ENCODE measurements at regions not wholly inside any gene's neighbourhood (a gene's known extent, or its start where the extent isn't known, plus 50 kb on each side); places are given as distances from the start of the nearest gene placed in this dataset.

DNA sequence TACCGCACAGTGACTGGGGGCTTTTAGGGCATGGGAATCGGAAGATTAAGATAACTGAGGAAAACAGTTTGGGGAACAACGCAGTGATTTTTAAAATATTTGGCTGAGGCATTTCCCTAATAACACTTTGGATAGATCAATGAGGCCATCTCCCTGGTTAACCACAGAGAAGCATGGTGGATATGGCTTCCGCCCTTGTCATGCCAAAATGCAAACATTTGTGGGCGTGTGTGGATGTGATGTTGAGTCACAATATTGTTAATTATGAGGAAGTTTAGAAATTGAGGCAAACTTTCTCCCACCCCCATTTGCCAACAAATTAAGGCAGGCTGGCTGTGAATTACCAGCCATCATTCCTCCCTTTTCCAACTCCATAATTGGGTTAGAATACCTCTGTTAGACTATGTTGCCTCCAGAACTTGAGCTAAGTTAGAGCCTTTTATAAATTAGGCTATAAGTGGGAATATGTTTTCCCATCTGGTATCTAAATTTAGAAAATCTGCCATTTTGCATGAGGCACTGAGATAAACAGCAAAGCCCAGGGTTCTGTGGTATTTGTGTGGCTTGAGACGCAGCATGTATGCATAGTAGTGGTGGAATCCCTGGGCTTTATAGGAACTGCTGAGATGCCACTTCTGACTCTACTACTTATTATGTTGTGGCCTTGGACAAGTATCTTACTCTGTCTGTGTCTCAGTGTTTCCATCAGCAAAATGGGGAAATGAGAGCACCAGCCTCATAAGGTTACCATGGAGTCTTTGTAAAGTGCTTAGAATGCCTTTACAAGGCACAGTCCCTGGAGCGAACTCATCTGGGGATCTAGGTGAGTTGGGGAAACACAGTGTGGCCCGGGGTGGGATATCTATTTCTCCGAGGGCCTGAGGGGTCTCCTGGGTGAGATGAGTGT lies 154.6 kb downstream of the C1orf94 start:
- H3K27ac ChIP-seq (ENCODE audit: low read depth, low read length) = no peak overlapping the region
- H3K4me3 ChIP-seq (ENCODE audit: low read length) = no peak overlapping the region
- no peaks in the 10 kb centered on the region for H3K36me3 ChIP-seq (ENCODE audit: control insufficient read depth, insufficient read depth, low read length)
- H3K27me3 ChIP-seq (ENCODE audit: control insufficient read depth, insufficient read depth, low read length) = no peaks in the 10 kb centered on the region
- no peak overlapping the region for H3K9ac ChIP-seq (ENCODE audit: low read length)
- no peaks in the 10 kb centered on the region for H3K4me1 ChIP-seq (ENCODE audit: control insufficient read depth, insufficient read depth, low read length)

GRCh38 chr1:34332996-34333395 lies 156.3 kb downstream of the C1orf94 start:
- Histone ChIP-seq H3K27ac (ENCODE audit: low read depth, low read length) (no peak overlapping the region), H3K36me3 (ENCODE audit: control insufficient read depth, insufficient read depth, low read length) (no peaks in the 10 kb centered on the region), H3K27me3 (ENCODE audit: control insufficient read depth, insufficient read depth, low read length) (no peaks in the 10 kb centered on the region), H3K4me3 (ENCODE audit: low read length) (no peak overlapping the region), H3K9ac (ENCODE audit: low read length) (no peak overlapping the region), H3K4me1 (ENCODE audit: control insufficient read depth, insufficient read depth, low read length) (no peaks in the 10 kb centered on the region)

- no peaks in the 10 kb centered on the region for H3K36me3 ChIP-seq (ENCODE audit: control insufficient read depth, insufficient read depth, low read length)
- H3K27ac ChIP-seq (ENCODE audit: low read depth, low read length) = no peak overlapping the region
- H3K4me3 ChIP-seq (ENCODE audit: low read length) = no peak overlapping the region
- H3K4me1 ChIP-seq (ENCODE audit: control insufficient read depth, insufficient read depth, low read length) = no peaks in the 10 kb centered on the region
- no peaks in the 10 kb centered on the region for H3K27me3 ChIP-seq (ENCODE audit: control insufficient read depth, insufficient read depth, low read length)
- H3K9ac ChIP-seq (ENCODE audit: low read length) = no peak overlapping the region
Observed at GRCh38 chr1:34338871-34339270, 162.2 kb downstream of the C1orf94 start.

GRCh38 chr1:34341896-34342295 lies 165.2 kb downstream of the C1orf94 start:
- Histone ChIP-seq H3K27me3 (ENCODE audit: control insufficient read depth, insufficient read depth, low read length) (no peaks in the 10 kb centered on the region), H3K4me3 (ENCODE audit: low read length) (no peak overlapping the region), H3K4me1 (ENCODE audit: control insufficient read depth, insufficient read depth, low read length) (no peaks in the 10 kb centered on the region), H3K27ac (ENCODE audit: low read depth, low read length) (no peak overlapping the region), H3K9ac (ENCODE audit: low read length) (no peak overlapping the region), H3K36me3 (ENCODE audit: control insufficient read depth, insufficient read depth, low read length) (no peaks in the 10 kb centered on the region)

- H3K27ac ChIP-seq (ENCODE audit: low read depth, low read length) = no peak overlapping the region
- no peaks in the 10 kb centered on the region for H3K4me1 ChIP-seq (ENCODE audit: control insufficient read depth, insufficient read depth, low read length)
- H3K36me3 ChIP-seq (ENCODE audit: control insufficient read depth, insufficient read depth, low read length) = no peaks in the 10 kb centered on the region
- H3K27me3 ChIP-seq (ENCODE audit: control insufficient read depth, insufficient read depth, low read length) = no peaks in the 10 kb centered on the region
- H3K9ac ChIP-seq (ENCODE audit: low read length) = no peak overlapping the region
- H3K4me3 ChIP-seq (ENCODE audit: low read length) = no peak overlapping the region
Observed at GRCh38 chr1:34342334-34342733, 165.6 kb downstream of the C1orf94 start.

GRCh38 chr1:34346128-34346527 lies 169.4 kb downstream of the C1orf94 start:
- H3K36me3 ChIP-seq (ENCODE audit: control insufficient read depth, insufficient read depth, low read length) = no peaks in the 10 kb centered on the region
- no peak overlapping the region for H3K27ac ChIP-seq (ENCODE audit: low read depth, low read length)
- H3K9ac ChIP-seq (ENCODE audit: low read length) = no peak overlapping the region
- no peaks in the 10 kb centered on the region for H3K27me3 ChIP-seq (ENCODE audit: control insufficient read depth, insufficient read depth, low read length)
- no peak overlapping the region for H3K4me3 ChIP-seq (ENCODE audit: low read length)
- H3K4me1 ChIP-seq (ENCODE audit: control insufficient read depth, insufficient read depth, low read length) = no peaks in the 10 kb centered on the region

GRCh38 chr1:34353409-34353808 lies 176.7 kb downstream of the C1orf94 start:
- no peak overlapping the region for H3K9ac ChIP-seq (ENCODE audit: low read length)
- H3K4me1 ChIP-seq (ENCODE audit: control insufficient read depth, insufficient read depth, low read length) = no peaks in the 10 kb centered on the region
- H3K36me3 ChIP-seq (ENCODE audit: control insufficient read depth, insufficient read depth, low read length) = no peaks in the 10 kb centered on the region
- H3K27me3 ChIP-seq (ENCODE audit: control insufficient read depth, insufficient read depth, low read length) = no peaks in the 10 kb centered on the region
- H3K27ac ChIP-seq (ENCODE audit: low read depth, low read length) = no peak overlapping the region
- no peak overlapping the region for H3K4me3 ChIP-seq (ENCODE audit: low read length)

DNA sequence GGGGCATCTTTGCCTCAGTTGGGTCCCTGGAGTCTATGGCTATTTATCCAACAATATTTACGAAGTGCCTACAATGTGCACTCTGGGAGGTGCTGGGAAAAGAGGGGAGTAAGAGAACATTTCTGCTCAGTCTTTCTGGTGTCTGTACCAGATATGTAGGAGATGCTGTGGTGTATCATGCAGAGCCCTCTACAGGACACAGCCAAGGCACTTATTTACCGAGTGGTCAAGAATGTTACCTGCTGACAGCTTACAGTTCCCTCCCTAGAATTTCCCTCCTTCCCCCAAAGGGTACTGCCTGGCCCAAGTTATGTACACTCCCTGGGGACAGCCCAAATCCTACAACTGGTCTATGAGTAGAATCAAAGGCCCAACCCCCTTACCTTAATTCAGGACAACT lies 177.7 kb downstream of the C1orf94 start:
- no peaks in the 10 kb centered on the region for H3K36me3 ChIP-seq (ENCODE audit: control insufficient read depth, insufficient read depth, low read length)
- no peak overlapping the region for H3K9ac ChIP-seq (ENCODE audit: low read length)
- no peak overlapping the region for H3K27ac ChIP-seq (ENCODE audit: low read depth, low read length)
- H3K27me3 ChIP-seq (ENCODE audit: control insufficient read depth, insufficient read depth, low read length) = no peaks in the 10 kb centered on the region
- H3K4me1 ChIP-seq (ENCODE audit: control insufficient read depth, insufficient read depth, low read length) = no peaks in the 10 kb centered on the region
- H3K4me3 ChIP-seq (ENCODE audit: low read length) = no peak overlapping the region

GRCh38 chr1:34356853-34357252 lies 180.1 kb downstream of the C1orf94 start:
- no peaks in the 10 kb centered on the region for H3K36me3 ChIP-seq (ENCODE audit: control insufficient read depth, insufficient read depth, low read length)
- H3K27ac ChIP-seq (ENCODE audit: low read depth, low read length) = no peak overlapping the region
- no peak overlapping the region for H3K9ac ChIP-seq (ENCODE audit: low read length)
- H3K27me3 ChIP-seq (ENCODE audit: control insufficient read depth, insufficient read depth, low read length) = no peaks in the 10 kb centered on the region
- no peak overlapping the region for H3K4me3 ChIP-seq (ENCODE audit: low read length)
- no peaks in the 10 kb centered on the region for H3K4me1 ChIP-seq (ENCODE audit: control insufficient read depth, insufficient read depth, low read length)

GRCh38 chr1:34358636-34359035 lies 181.9 kb downstream of the C1orf94 start:
- H3K27ac ChIP-seq (ENCODE audit: low read depth, low read length) = no peak overlapping the region
- H3K36me3 ChIP-seq (ENCODE audit: control insufficient read depth, insufficient read depth, low read length) = no peaks in the 10 kb centered on the region
- H3K27me3 ChIP-seq (ENCODE audit: control insufficient read depth, insufficient read depth, low read length) = peaks cover 3% of the 10 kb centered on the region

DNA sequence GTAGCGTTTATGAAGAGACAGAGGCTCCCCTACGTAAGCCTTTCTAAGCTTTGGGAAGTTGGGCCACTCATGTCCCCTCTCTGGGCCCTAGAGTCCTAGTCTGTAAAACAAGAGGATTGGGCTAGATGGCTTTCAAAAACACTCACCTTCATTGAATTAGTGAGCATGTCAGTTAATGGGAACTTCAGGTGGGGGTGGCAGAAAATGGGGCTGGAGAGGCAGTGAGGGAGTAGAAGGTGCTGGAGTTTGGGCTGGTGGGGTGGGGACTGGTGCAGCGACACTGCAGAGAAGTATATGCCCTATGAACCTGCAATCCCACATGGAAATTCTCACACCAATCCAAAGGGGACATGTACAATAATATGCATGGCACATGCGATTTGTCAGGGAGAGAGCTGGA lies 182.7 kb downstream of the C1orf94 start:
- Histone ChIP-seq H3K4me1 (ENCODE audit: control insufficient read depth, insufficient read depth, low read length) (no peaks in the 10 kb centered on the region), H3K36me3 (ENCODE audit: control insufficient read depth, insufficient read depth, low read length) (no peaks in the 10 kb centered on the region), H3K9ac (ENCODE audit: low read length) (no peak overlapping the region), H3K4me3 (ENCODE audit: low read length) (no peak overlapping the region), H3K27ac (ENCODE audit: low read depth, low read length) (no peak overlapping the region), H3K27me3 (ENCODE audit: control insufficient read depth, insufficient read depth, low read length) (peaks cover 3% of the 10 kb centered on the region)

More at GRCh38 chr1:34358636-34359035, 181.9 kb downstream of the C1orf94 start:
- Histone ChIP-seq H3K4me1 (ENCODE audit: control insufficient read depth, insufficient read depth, low read length) (no peaks in the 10 kb centered on the region), H3K9ac (ENCODE audit: low read length) (no peak overlapping the region), H3K4me3 (ENCODE audit: low read length) (no peak overlapping the region)

GRCh38 chr1:34360574-34360973 lies 183.9 kb downstream of the C1orf94 start:
- no peak overlapping the region for H3K9ac ChIP-seq (ENCODE audit: low read length)
- no peaks in the 10 kb centered on the region for H3K4me1 ChIP-seq (ENCODE audit: control insufficient read depth, insufficient read depth, low read length)
- no peaks in the 10 kb centered on the region for H3K36me3 ChIP-seq (ENCODE audit: control insufficient read depth, insufficient read depth, low read length)
- no peak overlapping the region for H3K4me3 ChIP-seq (ENCODE audit: low read length)
- peaks cover 3% of the 10 kb centered on the region for H3K27me3 ChIP-seq (ENCODE audit: control insufficient read depth, insufficient read depth, low read length)
- H3K27ac ChIP-seq (ENCODE audit: low read depth, low read length) = no peak overlapping the region

DNA sequence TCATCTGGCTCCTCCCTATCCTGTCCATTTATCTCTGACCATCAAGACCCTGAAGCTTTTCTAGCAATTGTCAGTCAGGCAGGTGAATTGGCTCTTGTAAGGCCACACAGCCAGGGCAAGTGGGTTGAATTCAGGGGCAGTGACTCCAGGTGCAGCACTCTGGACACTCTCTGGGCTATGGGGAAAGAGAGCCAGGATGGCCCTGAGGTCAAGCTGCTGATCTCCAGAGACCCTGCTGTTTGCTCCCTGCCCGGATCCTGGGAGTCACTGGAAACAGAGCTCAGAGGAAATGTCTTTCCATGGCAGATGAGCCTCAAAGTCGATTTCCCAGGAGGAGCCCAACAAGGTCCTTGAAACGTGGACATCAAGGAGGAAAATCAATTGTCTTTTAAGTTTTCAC lies 184.4 kb downstream of the C1orf94 start:
- Histone ChIP-seq H3K27ac (ENCODE audit: low read depth, low read length) (no peak overlapping the region), H3K4me1 (ENCODE audit: control insufficient read depth, insufficient read depth, low read length) (no peaks in the 10 kb centered on the region), H3K36me3 (ENCODE audit: control insufficient read depth, insufficient read depth, low read length) (no peaks in the 10 kb centered on the region), H3K9ac (ENCODE audit: low read length) (no peak overlapping the region), H3K4me3 (ENCODE audit: low read length) (no peak overlapping the region), H3K27me3 (ENCODE audit: control insufficient read depth, insufficient read depth, low read length) (peaks cover 3% of the 10 kb centered on the region)

Measured in rectal smooth muscle tissue (tissue), 1 donor.